KMS-11 (cell line): ENCODE measurements at regions not wholly inside any gene's neighbourhood (a gene's known extent, or its start where the extent isn't known, plus 50 kb on each side); places are given as distances from the start of the nearest gene placed in this dataset.

Experiments
- H2AFZ ChIP-seq: fragments of 200-600 bp; sonication (generic); 2 replicates; pipeline ENCODE4 v1.6.1; 2016; ENCODE audit warnings: antibody characterized with exemption, mixed run types, low read depth
- H3K27ac ChIP-seq: fragments of 200-600 bp; sonication (generic); 2 replicates; pipeline ENCODE4 v1.6.1; 2016; ENCODE audit warnings: mild to moderate bottlenecking, mixed run types
- H3K27me3 ChIP-seq: fragments of 200-600 bp; sonication (generic); 2 replicates; pipeline ENCODE4 v1.6.1; 2017; ENCODE audit warnings: mild to moderate bottlenecking, low read depth, mixed run types, moderate library complexity; ENCODE audit not compliant: insufficient read depth
- H3K36me3 ChIP-seq: fragments of 200-600 bp; sonication (generic); 2 replicates; pipeline ENCODE4 v1.6.1; 2017; ENCODE audit warnings: mild to moderate bottlenecking, mixed run types; ENCODE audit not compliant: insufficient read depth
- H3K4me1 ChIP-seq: fragments of 200-600 bp; sonication (generic); 2 replicates; pipeline ENCODE4 v1.6.1; 2016; ENCODE audit warnings: mild to moderate bottlenecking, low read depth, mixed run types; ENCODE audit not compliant: poor library complexity, severe bottlenecking
- H3K4me2 ChIP-seq: fragments of 200-600 bp; sonication (generic); 2 replicates; pipeline ENCODE4 v1.7.0; 2016; ENCODE audit warnings: mild to moderate bottlenecking, mixed run types
- H3K4me3 ChIP-seq: fragments of 200-600 bp; sonication (generic); IDR thresholded peaks from 2 replicates; pipeline ENCODE4 v1.6.1; 2017; ENCODE audit warnings: low read depth, low read length, mixed read lengths; ENCODE audit not compliant: insufficient read depth
- H3K79me2 ChIP-seq: fragments of 200-600 bp; sonication (generic); 2 replicates; pipeline ENCODE4 v1.6.1; 2016; ENCODE audit warnings: low read depth, mixed run types; ENCODE audit not compliant: insufficient read depth
- H3K9ac ChIP-seq: fragments of 200-600 bp; sonication (generic); 2 replicates; pipeline ENCODE4 v1.6.1; 2016; ENCODE audit warnings: mild to moderate bottlenecking, mixed run types
- H4K20me1 ChIP-seq: fragments of 200-600 bp; sonication (generic); 2 replicates; pipeline ENCODE4 v1.6.1; 2016; ENCODE audit warnings: mild to moderate bottlenecking, mixed run types; ENCODE audit not compliant: insufficient read depth
- CTCF ChIP-seq: fragments of 200-600 bp; sonication (generic); conservative IDR thresholded peaks from 2 replicates; pipeline ENCODE4 v1.6.1; 2017; ENCODE audit warnings: low read depth, mild to moderate bottlenecking, antibody characterized with exemption, low read length, moderate library complexity, mixed read lengths

- H3K4me2 ChIP-seq: no peak overlapping the region
- H4K20me1 ChIP-seq: no peaks in the 10 kb centered on the region
- no peak for TF ChIP-seq CTCF
- no peak overlapping the region for H3K27ac ChIP-seq
- no peak overlapping the region for H3K4me3 ChIP-seq
- H3K27me3 ChIP-seq: no peaks in the 10 kb centered on the region
- H3K79me2 ChIP-seq: no peaks in the 10 kb centered on the region
- H3K36me3 ChIP-seq: no peaks in the 10 kb centered on the region
- H2AFZ ChIP-seq: no peak overlapping the region
- no peaks in the 10 kb centered on the region for H3K4me1 ChIP-seq
- H3K9ac ChIP-seq: no peak overlapping the region
Measured at GRCh38 chr18:56036741-56037140, 448.7 kb upstream of the TCF4 start.

GRCh38 chr18:56035546-56035945, 447.6 kb upstream of the TCF4 start:
- Histone ChIP-seq H3K27me3 (no peaks in the 10 kb centered on the region), H3K79me2 (no peaks in the 10 kb centered on the region), H3K36me3 (no peaks in the 10 kb centered on the region), H3K9ac (no peak overlapping the region), H3K4me1 (no peaks in the 10 kb centered on the region), H3K4me2 (no peak overlapping the region), H2AFZ (no peak overlapping the region), H3K27ac (no peak overlapping the region), H4K20me1 (no peaks in the 10 kb centered on the region), H3K4me3 (no peak overlapping the region)
- no peak for TF ChIP-seq CTCF

- no peaks in the 10 kb centered on the region for H3K27me3 ChIP-seq
- H3K79me2 ChIP-seq: no peaks in the 10 kb centered on the region
- no peak overlapping the region for H3K4me3 ChIP-seq
- no peak overlapping the region for H2AFZ ChIP-seq
- H3K27ac ChIP-seq: no peak overlapping the region
- H4K20me1 ChIP-seq: no peaks in the 10 kb centered on the region
- no peak overlapping the region for H3K4me2 ChIP-seq
- H3K36me3 ChIP-seq: no peaks in the 10 kb centered on the region
- TF ChIP-seq CTCF: no peak
- no peaks in the 10 kb centered on the region for H3K4me1 ChIP-seq
- H3K9ac ChIP-seq: no peak overlapping the region
Measured at GRCh38 chr18:56034949-56035348, 447.0 kb upstream of the TCF4 start.

- no peak overlapping the region for H3K27ac ChIP-seq
- no peaks in the 10 kb centered on the region for H3K36me3 ChIP-seq
- TF ChIP-seq CTCF: no peak
- H4K20me1 ChIP-seq: no peaks in the 10 kb centered on the region
- H3K4me3 ChIP-seq: no peak overlapping the region
- no peak overlapping the region for H3K4me2 ChIP-seq
- H3K9ac ChIP-seq: no peak overlapping the region
- H3K79me2 ChIP-seq: no peaks in the 10 kb centered on the region
- no peaks in the 10 kb centered on the region for H3K27me3 ChIP-seq
- H3K4me1 ChIP-seq: no peaks in the 10 kb centered on the region
- H2AFZ ChIP-seq: no peak overlapping the region
Measured at GRCh38 chr18:56030060-56030459, 442.1 kb upstream of the TCF4 start.

GRCh38 chr18:56028514-56028913, 440.5 kb upstream of the TCF4 start:
- H3K27me3 ChIP-seq: no peaks in the 10 kb centered on the region
- no peak overlapping the region for H3K27ac ChIP-seq
- H3K79me2 ChIP-seq: no peaks in the 10 kb centered on the region
- H3K4me1 ChIP-seq: no peaks in the 10 kb centered on the region
- no peak overlapping the region for H3K4me3 ChIP-seq
- H3K9ac ChIP-seq: no peak overlapping the region
- no peaks in the 10 kb centered on the region for H3K36me3 ChIP-seq
- no peak overlapping the region for H3K4me2 ChIP-seq
- no peak for TF ChIP-seq CTCF
- no peaks in the 10 kb centered on the region for H4K20me1 ChIP-seq
- H2AFZ ChIP-seq: no peak overlapping the region
